ENCODE measurements at regions not wholly inside any gene's neighbourhood (a gene's known extent, or its start where the extent isn't known, plus 50 kb on each side); places are given as distances from the start of the nearest gene placed in this dataset.

DNA sequence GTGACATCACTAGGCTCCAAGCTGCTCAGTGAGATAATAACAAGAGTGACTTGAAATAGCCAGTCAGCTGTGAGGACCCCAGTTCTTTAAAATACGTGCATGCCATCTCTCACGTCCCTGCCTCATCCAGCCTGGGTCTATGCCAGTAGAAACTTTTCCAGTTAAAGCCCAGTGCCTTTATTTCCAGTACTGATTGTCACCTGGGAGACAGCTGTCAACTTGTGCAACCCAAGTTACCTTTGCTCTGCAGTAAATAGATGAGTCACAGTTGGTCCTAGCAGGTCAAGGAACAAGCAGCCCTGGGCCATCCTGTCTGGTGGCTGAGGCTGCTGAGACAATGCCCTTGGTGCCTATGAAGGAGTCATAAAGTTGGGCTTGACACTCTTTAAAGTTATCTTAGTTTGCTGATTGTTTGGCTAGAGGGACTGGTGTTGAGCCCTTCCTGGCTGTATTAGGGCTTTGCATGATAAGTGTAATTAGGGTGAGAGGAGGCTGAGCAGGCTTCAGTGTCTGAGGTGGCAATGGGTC is 228.7 kb downstream of the LACC1 start:
- Mint-ChIP-seq H3K4me3 (no peak overlapping the region), H3K4me1 (peaks cover 16% of the 10 kb centered on the region), H3K36me3 (ENCODE audit: low read depth) (peaks cover 1% of the 10 kb centered on the region), H3K9me3 (peaks cover 8% of the 10 kb centered on the region), H3K27me3 (ENCODE audit: low read depth, poor library complexity) (peaks cover 12% of the 10 kb centered on the region), H3K27ac (no peak overlapping the region)
- no peak for DNase-seq
- TF ChIP-seq CTCF (IDR thresholded peaks at IDR 0.05): no peak

GRCh38 chr13:44110091-44110621 is 230.5 kb downstream of the LACC1 start:
- peaks cover 22% of the 10 kb centered on the region for H3K4me1 Mint-ChIP-seq
- H3K36me3 Mint-ChIP-seq (ENCODE audit: low read depth): no peaks in the 10 kb centered on the region
- no peak for TF ChIP-seq CTCF (IDR thresholded peaks at IDR 0.05)
- no peak for DNase-seq
- no peak overlapping the region for H3K4me3 Mint-ChIP-seq
- no peak overlapping the region for H3K27ac Mint-ChIP-seq
- peaks cover 6% of the 10 kb centered on the region for H3K27me3 Mint-ChIP-seq (ENCODE audit: low read depth, poor library complexity)
- no peaks in the 10 kb centered on the region for H3K9me3 Mint-ChIP-seq

DNA sequence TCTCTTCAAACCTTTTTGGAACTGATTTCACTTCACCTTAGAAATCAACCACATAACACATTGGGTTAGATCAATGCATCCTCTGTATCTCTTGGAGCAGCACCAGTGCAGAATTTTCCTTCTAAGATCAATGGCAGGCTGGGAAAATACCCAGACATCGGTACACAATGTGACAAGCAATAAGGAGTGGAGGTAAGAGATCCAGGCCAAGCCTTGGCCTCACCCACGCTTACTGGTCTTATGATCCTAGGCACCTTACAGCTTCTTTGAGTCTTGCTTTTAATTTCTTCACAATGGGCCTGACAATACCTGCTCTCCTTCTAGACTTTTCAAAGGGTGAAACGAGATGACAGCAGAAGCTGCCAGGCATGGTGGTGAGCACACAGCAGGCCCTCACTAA is 232.0 kb downstream of the LACC1 start:
- H3K9me3 Mint-ChIP-seq: no peaks in the 10 kb centered on the region
- TF ChIP-seq CTCF (IDR thresholded peaks at IDR 0.05): no peak
- H3K4me1 Mint-ChIP-seq: peaks cover 37% of the 10 kb centered on the region
- no peaks in the 10 kb centered on the region for H3K36me3 Mint-ChIP-seq (ENCODE audit: low read depth)
- H3K27me3 Mint-ChIP-seq (ENCODE audit: low read depth, poor library complexity): peaks cover 2% of the 10 kb centered on the region
- no peak overlapping the region for H3K4me3 Mint-ChIP-seq
- no peak for DNase-seq
- no peak overlapping the region for H3K27ac Mint-ChIP-seq

DNA sequence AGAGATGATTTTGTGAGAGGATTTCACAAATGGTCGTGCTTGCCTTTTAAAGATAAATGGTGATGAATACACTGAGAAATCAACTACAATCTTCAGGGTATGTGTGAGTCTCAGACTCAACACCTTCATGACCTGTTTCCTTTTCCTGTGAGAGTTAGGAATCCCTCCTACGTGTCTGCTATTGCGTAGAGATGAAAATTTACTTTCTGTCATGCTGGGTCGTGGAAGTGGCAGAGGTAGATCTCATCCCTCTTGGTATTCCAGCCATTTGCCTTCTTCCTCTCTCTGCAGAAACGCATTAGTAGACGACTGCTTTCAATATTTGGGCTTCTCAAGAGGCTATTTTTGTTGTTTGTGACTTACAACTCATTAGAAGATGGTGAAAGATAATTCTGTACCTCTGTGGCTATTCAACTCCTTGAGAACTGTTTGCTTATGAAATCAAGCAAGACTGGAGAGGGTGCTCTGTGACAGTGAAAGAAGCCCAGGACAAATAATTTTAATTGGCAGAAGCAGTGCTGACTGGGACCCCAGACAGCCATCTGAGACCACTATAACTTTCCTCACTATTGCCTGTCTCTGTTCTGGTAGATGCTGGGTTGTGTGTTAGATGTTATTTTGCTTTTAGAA is 233.1 kb downstream of the LACC1 start:
- H3K4me3 Mint-ChIP-seq: no peak overlapping the region
- H3K4me1 Mint-ChIP-seq: peaks cover 40% of the 10 kb centered on the region
- H3K27ac Mint-ChIP-seq: no peak overlapping the region
- peaks cover 2% of the 10 kb centered on the region for H3K27me3 Mint-ChIP-seq (ENCODE audit: low read depth, poor library complexity)
- DNase-seq: no peak
- no peaks in the 10 kb centered on the region for H3K9me3 Mint-ChIP-seq
- no peak for TF ChIP-seq CTCF (IDR thresholded peaks at IDR 0.05)
- no peaks in the 10 kb centered on the region for H3K36me3 Mint-ChIP-seq (ENCODE audit: low read depth)

DNA sequence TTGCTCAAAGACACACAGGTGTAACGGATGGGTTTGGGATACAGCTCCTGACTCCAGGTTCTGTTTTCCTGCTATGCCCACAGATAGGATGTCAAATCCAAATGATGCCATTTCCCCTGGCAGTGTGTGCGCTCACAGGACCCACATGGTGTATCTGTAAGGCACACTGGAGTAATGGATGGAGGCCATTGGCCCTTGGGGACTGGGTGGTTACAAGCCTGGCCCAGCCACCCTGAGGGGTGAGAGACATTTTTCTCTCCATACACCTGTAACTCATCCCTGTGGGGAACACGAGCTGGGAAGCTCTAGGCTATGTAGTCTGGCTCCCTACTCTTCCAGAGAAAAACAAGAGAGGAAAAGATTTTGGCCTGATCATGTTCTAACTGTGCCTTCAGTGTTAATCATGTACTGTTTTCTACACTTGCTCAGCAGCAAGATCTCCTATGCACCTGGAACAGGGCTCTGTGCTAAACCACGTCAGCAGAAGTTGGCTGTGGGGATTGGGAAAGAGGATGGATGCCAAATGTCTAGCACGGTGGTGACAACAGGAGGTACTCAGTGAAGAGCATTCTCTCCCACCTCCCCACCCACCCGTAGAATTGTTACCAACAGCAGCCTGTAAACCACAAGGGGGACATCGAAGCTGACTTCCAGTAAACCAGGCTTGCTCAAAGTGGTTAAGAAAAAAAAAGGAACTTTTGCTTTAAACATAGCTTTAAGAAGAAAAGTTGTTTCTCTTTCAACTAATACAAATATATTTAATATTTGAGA is 237.0 kb downstream of the LACC1 start:
- Mint-ChIP-seq H3K27ac (no peak overlapping the region), H3K9me3 (no peaks in the 10 kb centered on the region), H3K4me3 (no peak overlapping the region), H3K4me1 (peaks cover 35% of the 10 kb centered on the region), H3K36me3 (ENCODE audit: low read depth) (no peaks in the 10 kb centered on the region), H3K27me3 (ENCODE audit: low read depth, poor library complexity) (no peaks in the 10 kb centered on the region)
- DNase-seq: no peak
- TF ChIP-seq CTCF (IDR thresholded peaks at IDR 0.05): no peak
